Activated CD8-positive, alpha-beta memory T cell treated with anti-CD3 and anti-CD28 coated beads, Interleukin-2, amount 10 ng/mL, durations not matched to agents 7 days and 5 days (primary cell): ENCODE measurements at regions not wholly inside any gene's neighbourhood (a gene's known extent, or its start where the extent isn't known, plus 50 kb on each side); places are given as distances from the start of the nearest gene placed in this dataset.
"Not testable (repeated sequence)": the region's sequence is repeated elsewhere in the genome, so short reads cannot be mapped to it uniquely, and the experiment has no call there.

Experiments
- ATAC-seq: fragments of 150-1000 bp; cut with Tn5 transposase; one replicate; pipeline ENCODE4 v1.10.0; 2021; ENCODE audit warnings: moderate library complexity
- CTCF ChIA-PET: fragments of 350-600 bp; sonication (Branson Sonifier 250); formaldehyde crosslinking; loops from one replicate; lab custom pipeline; 2021; ENCODE audit warnings: antibody characterized with exemption; lab: Charles Lee
- DNase-seq: peaks from one replicate; pipeline ENCODE4 v3.0.0-alpha.2; 2020
- H3K27ac Mint-ChIP-seq: one replicate; pipeline ENCODE4 v1.8.0; 2021; ENCODE audit warnings: mild to moderate bottlenecking, mixed read lengths
- H3K27me3 Mint-ChIP-seq: one replicate; pipeline ENCODE4 v1.8.0; 2021; ENCODE audit warnings: mixed read lengths
- H3K36me3 Mint-ChIP-seq: one replicate; pipeline ENCODE4 v1.8.0; 2021; ENCODE audit warnings: mild to moderate bottlenecking, mixed read lengths
- H3K4me1 Mint-ChIP-seq: one replicate; pipeline ENCODE4 v1.8.0; 2021; ENCODE audit warnings: mixed read lengths
- H3K4me3 Mint-ChIP-seq: one replicate; pipeline ENCODE4 v1.8.0; 2021; ENCODE audit warnings: mild to moderate bottlenecking, moderate library complexity, mixed read lengths
- H3K9me3 Mint-ChIP-seq: one replicate; pipeline ENCODE4 v1.8.0; 2022; ENCODE audit warnings: low read depth, mixed read lengths

GRCh38 chr21:15218476-15218875 lies 153.7 kb upstream of the NRIP1 start:
- CTCF ChIA-PET, DNase-seq, H3K4me3 Mint-ChIP-seq, H3K27ac Mint-ChIP-seq, H3K36me3 Mint-ChIP-seq, H3K4me1 Mint-ChIP-seq, ATAC-seq, H3K9me3 Mint-ChIP-seq, H3K27me3 Mint-ChIP-seq: not testable (repeated sequence)

GRCh38 chr21:15219039-15219438 lies 154.2 kb upstream of the NRIP1 start:
- Mint-ChIP-seq H3K36me3 (no peaks in the 10 kb centered on the region), H3K4me3 (no peak overlapping the region), H3K27me3 (no peaks in the 10 kb centered on the region), H3K4me1 (no peaks in the 10 kb centered on the region), H3K9me3 (no peaks in the 10 kb centered on the region), H3K27ac (no peak overlapping the region)
- CTCF ChIA-PET = no interaction called here
- no peak for DNase-seq
- no peak for ATAC-seq

GRCh38 chr21:15219894-15220293 lies 155.1 kb upstream of the NRIP1 start:
- H3K27me3 Mint-ChIP-seq = no peaks in the 10 kb centered on the region
- no peaks in the 10 kb centered on the region for H3K36me3 Mint-ChIP-seq
- DNase-seq (no peak), ATAC-seq (no peak)
- no peaks in the 10 kb centered on the region for H3K4me1 Mint-ChIP-seq
- CTCF ChIA-PET = no interaction called here
- no peak overlapping the region for H3K4me3 Mint-ChIP-seq
- no peaks in the 10 kb centered on the region for H3K9me3 Mint-ChIP-seq
- H3K27ac Mint-ChIP-seq = no peak overlapping the region

- no peaks in the 10 kb centered on the region for H3K36me3 Mint-ChIP-seq
- no peaks in the 10 kb centered on the region for H3K4me1 Mint-ChIP-seq
- H3K27ac Mint-ChIP-seq = no peak overlapping the region
- no peaks in the 10 kb centered on the region for H3K9me3 Mint-ChIP-seq
- H3K27me3 Mint-ChIP-seq = no peaks in the 10 kb centered on the region
- CTCF ChIA-PET = interaction anchor here (1.5 kb wide), 1 partner anchor 261 kb away, joined by 3 read pairs; no protein-coding TSS in a partner anchor
- H3K4me3 Mint-ChIP-seq = no peak overlapping the region
- no peak for DNase-seq
- ATAC-seq = no peak
Measured at GRCh38 chr21:15221799-15222386, 157.1 kb upstream of the NRIP1 start.

GRCh38 chr21:15222707-15223106 lies 157.9 kb upstream of the NRIP1 start:
- no peak for ATAC-seq
- DNase-seq = no peak
- Mint-ChIP-seq H3K4me1 (no peaks in the 10 kb centered on the region), H3K9me3 (no peaks in the 10 kb centered on the region), H3K27ac (no peak overlapping the region), H3K36me3 (no peaks in the 10 kb centered on the region), H3K4me3 (no peak overlapping the region), H3K27me3 (no peaks in the 10 kb centered on the region)
- CTCF ChIA-PET = interaction anchor here (1.5 kb wide), 1 partner anchor 260 kb away, joined by 3 read pairs; no protein-coding TSS in a partner anchor

- ATAC-seq (no peak), DNase-seq (no peak)
- no peaks in the 10 kb centered on the region for H3K4me1 Mint-ChIP-seq
- no peaks in the 10 kb centered on the region for H3K36me3 Mint-ChIP-seq
- CTCF ChIA-PET = no interaction called here
- H3K4me3 Mint-ChIP-seq = no peak overlapping the region
- H3K27ac Mint-ChIP-seq = no peak overlapping the region
- no peaks in the 10 kb centered on the region for H3K9me3 Mint-ChIP-seq
- no peaks in the 10 kb centered on the region for H3K27me3 Mint-ChIP-seq
Measured at GRCh38 chr21:15224346-15225086, 159.7 kb upstream of the NRIP1 start.

- DNase-seq (no peak), ATAC-seq (no peak)
- Mint-ChIP-seq H3K4me1 (no peaks in the 10 kb centered on the region), H3K27ac (no peak overlapping the region), H3K9me3 (no peaks in the 10 kb centered on the region), H3K4me3 (no peak overlapping the region), H3K27me3 (no peaks in the 10 kb centered on the region), H3K36me3 (no peaks in the 10 kb centered on the region)
- CTCF ChIA-PET = no interaction called here
Measured at GRCh38 chr21:15227919-15228318, 163.1 kb upstream of the NRIP1 start.

GRCh38 chr21:15229390-15229789 lies 164.6 kb upstream of the NRIP1 start:
- no peak overlapping the region for H3K4me3 Mint-ChIP-seq
- no peaks in the 10 kb centered on the region for H3K4me1 Mint-ChIP-seq
- CTCF ChIA-PET = no interaction called here
- H3K27ac Mint-ChIP-seq = no peak overlapping the region
- DNase-seq = no peak
- H3K27me3 Mint-ChIP-seq = no peaks in the 10 kb centered on the region
- no peak for ATAC-seq
- H3K9me3 Mint-ChIP-seq = no peaks in the 10 kb centered on the region
- no peaks in the 10 kb centered on the region for H3K36me3 Mint-ChIP-seq

GRCh38 chr21:15233611-15234010 lies 168.8 kb upstream of the NRIP1 start:
- Mint-ChIP-seq H3K36me3 (no peaks in the 10 kb centered on the region), H3K27ac (no peak overlapping the region), H3K9me3 (no peaks in the 10 kb centered on the region), H3K27me3 (no peaks in the 10 kb centered on the region), H3K4me1 (no peaks in the 10 kb centered on the region), H3K4me3 (no peak overlapping the region)
- CTCF ChIA-PET = no interaction called here
- ATAC-seq (no peak), DNase-seq (no peak)

- Mint-ChIP-seq H3K36me3 (no peaks in the 10 kb centered on the region), H3K4me3 (no peak overlapping the region), H3K27me3 (no peaks in the 10 kb centered on the region), H3K27ac (no peak overlapping the region), H3K9me3 (no peaks in the 10 kb centered on the region), H3K4me1 (no peaks in the 10 kb centered on the region)
- no peak for DNase-seq
- ATAC-seq = no peak
- CTCF ChIA-PET = no interaction called here
Measured at GRCh38 chr21:15236111-15236510, 171.3 kb upstream of the NRIP1 start.

- CTCF ChIA-PET = no interaction called here
- H3K27ac Mint-ChIP-seq = no peak overlapping the region
- ATAC-seq = no peak
- H3K9me3 Mint-ChIP-seq = no peaks in the 10 kb centered on the region
- no peaks in the 10 kb centered on the region for H3K36me3 Mint-ChIP-seq
- H3K27me3 Mint-ChIP-seq = no peaks in the 10 kb centered on the region
- H3K4me1 Mint-ChIP-seq = no peaks in the 10 kb centered on the region
- no peak for DNase-seq
- H3K4me3 Mint-ChIP-seq = no peak overlapping the region
Measured at GRCh38 chr21:15240848-15241247, 176.0 kb upstream of the NRIP1 start.

GRCh38 chr21:15241997-15242736 lies 177.4 kb upstream of the NRIP1 start:
- no peak overlapping the region for H3K27ac Mint-ChIP-seq
- H3K4me1 Mint-ChIP-seq = no peaks in the 10 kb centered on the region
- no peaks in the 10 kb centered on the region for H3K36me3 Mint-ChIP-seq
- CTCF ChIA-PET = no interaction called here
- ATAC-seq (no peak), DNase-seq (no peak)
- no peaks in the 10 kb centered on the region for H3K9me3 Mint-ChIP-seq
- no peaks in the 10 kb centered on the region for H3K27me3 Mint-ChIP-seq
- H3K4me3 Mint-ChIP-seq = no peak overlapping the region

- no peaks in the 10 kb centered on the region for H3K27me3 Mint-ChIP-seq
Measured at GRCh38 chr21:15242906-15243305, 178.1 kb upstream of the NRIP1 start.

GRCh38 chr21:15243406-15243805 lies 178.6 kb upstream of the NRIP1 start:
- no peak for DNase-seq
- H3K9me3 Mint-ChIP-seq = no peaks in the 10 kb centered on the region
- H3K27me3 Mint-ChIP-seq = no peaks in the 10 kb centered on the region
- no peaks in the 10 kb centered on the region for H3K4me1 Mint-ChIP-seq
- H3K4me3 Mint-ChIP-seq = no peak overlapping the region
- no peak for ATAC-seq
- H3K27ac Mint-ChIP-seq = no peak overlapping the region
- no peaks in the 10 kb centered on the region for H3K36me3 Mint-ChIP-seq
- CTCF ChIA-PET = no interaction called here

More at GRCh38 chr21:15242906-15243305, 178.1 kb upstream of the NRIP1 start:
- DNase-seq (no peak), ATAC-seq (no peak)
- Mint-ChIP-seq H3K9me3 (no peaks in the 10 kb centered on the region), H3K27ac (no peak overlapping the region), H3K4me1 (no peaks in the 10 kb centered on the region), H3K36me3 (no peaks in the 10 kb centered on the region), H3K4me3 (no peak overlapping the region)
- CTCF ChIA-PET = no interaction called here
